ENCODE measurements at regions not wholly inside any gene's neighbourhood (a gene's known extent, or its start where the extent isn't known, plus 50 kb on each side); places are given as distances from the start of the nearest gene placed in this dataset.

- Histone ChIP-seq H3K4me1 (ENCODE audit: insufficient read depth, low read length) (no peaks in the 10 kb centered on the region), H3K79me2 (ENCODE audit: insufficient read depth, low read length) (no peaks in the 10 kb centered on the region), H2BK20ac (ENCODE audit: low read depth, low read length, poor library complexity, severe bottlenecking) (no peak overlapping the region), H3K79me1 (ENCODE audit: insufficient read depth, low read depth, low read length, poor library complexity, severe bottlenecking) (no peaks in the 10 kb centered on the region), H3K23me2 (ENCODE audit: insufficient read length, low read depth, low read length, poor library complexity, severe bottlenecking) (no peaks in the 10 kb centered on the region), H3K27ac (ENCODE audit: insufficient read length, low read depth, low read length) (no peak overlapping the region), H3K4ac (ENCODE audit: low read depth, low read length) (no peak overlapping the region), H3K23ac (ENCODE audit: insufficient read length, low read depth, low read length) (no peak overlapping the region), H4K5ac (ENCODE audit: insufficient read length, low read depth, low read length) (no peak overlapping the region), H2BK5ac (ENCODE audit: insufficient read length, low read length) (no peak overlapping the region), H2BK12ac (ENCODE audit: insufficient read length, low read depth, low read length) (no peak overlapping the region), H3K4me2 (ENCODE audit: insufficient read depth, insufficient read length, low read length) (no peak overlapping the region), H2BK120ac (ENCODE audit: low read depth, low read length, poor library complexity, severe bottlenecking) (no peak overlapping the region), H4K8ac (replicated peaks; ENCODE audit: insufficient read length, low read depth, low read length) (no peak overlapping the region), H3K9me3 (ENCODE audit: control insufficient read depth, low read depth, low read length) (no peaks in the 10 kb centered on the region), H3K27me3 (ENCODE audit: insufficient read depth, low read length) (no peaks in the 10 kb centered on the region), H4K91ac (ENCODE audit: insufficient read length, low read depth, low read length) (no peak overlapping the region), H3T11ph (ENCODE audit: low read length) (no peak overlapping the region), H2AFZ (ENCODE audit: low read length) (no peak overlapping the region), H3K14ac (ENCODE audit: insufficient read depth, low read length) (no peak overlapping the region), H3K9ac (ENCODE audit: extremely low read depth, insufficient read length, low read length) (no peak overlapping the region), H3K56ac (ENCODE audit: insufficient read length, low read depth, low read length) (no peak overlapping the region), H2BK15ac (ENCODE audit: low read depth, low read length) (no peak overlapping the region), H4K20me1 (ENCODE audit: control insufficient read depth, insufficient read depth, insufficient read length) (no peaks in the 10 kb centered on the region), H2AK5ac (ENCODE audit: insufficient read length, low read length) (no peak overlapping the region), H3K18ac (ENCODE audit: insufficient read length, low read depth, low read length) (no peak overlapping the region)
- Mint-ChIP-seq H3K27me3 (ENCODE audit: low read depth) (no peaks in the 10 kb centered on the region), H3K27ac (no peak overlapping the region), H3K36me3 (ENCODE audit: insufficient read depth in 1 of 3, low read depth in 3 of 3) (no peaks in the 10 kb centered on the region), H3K4me1 (peaks cover 0 to 2% of the 10 kb centered on the region in 2 experiments; a peak in 1 of 4 replicates), H3K4me3 (no peak overlapping the region), H3K9me3 (peaks cover 0 to 6% of the 10 kb centered on the region in 2 experiments; a peak in 2 of 5 replicates)
- TF ChIP-seq CTCF (conservative IDR thresholded peaks at IDR 0.05): no peak
- DNase-seq: no peak
Measured at GRCh38 chr1:99123936-99124335, 119.3 kb upstream of the PLPPR5 start.

Measured in H9 (cell line).